PC-9 (cell line): ENCODE measurements at regions not wholly inside any gene's neighbourhood (a gene's known extent, or its start where the extent isn't known, plus 50 kb on each side); places are given as distances from the start of the nearest gene placed in this dataset.

Source experiments
- BruUV-seq: library from RNA; stranded (reverse); fragments of 400-500 nt; replicated peaks from 2 replicates; lab custom pipeline; 2021; lab: Mats Ljungman, UMichigan
- CTCF ChIA-PET: fragments of 300-600 bp; sonication (Branson Sonifier 250); formaldehyde crosslinking; loops from one replicate; lab custom pipeline; 2022; ENCODE audit warnings: antibody characterized with exemption; lab: Charles Lee
- POLR2A ChIA-PET: fragments of 300-600 bp; sonication (Branson Sonifier 250); formaldehyde crosslinking; loops from one replicate; lab custom pipeline; 2022; ENCODE audit warnings: antibody characterized with exemption; ENCODE audit not compliant: unreplicated experiment; lab: Charles Lee
- DNase-seq, 2 experiments: peaks; one replicate each; pipeline versions ENCODE4 v3.0.0 to v3.0.0-alpha.2; 2015 to 2022; ENCODE audit warnings: mixed read lengths in 1 of 2
- H2AFZ ChIP-seq: fragments of 200-600 bp; sonication (generic); 2 replicates; pipeline ENCODE4 v1.8.1; 2017; ENCODE audit warnings: antibody characterized with exemption
- H3F3A ChIP-seq: fragments of 200-600 bp; sonication (generic); 2 replicates; pipeline ENCODE4 v1.8.1; 2017; ENCODE audit warnings: antibody characterized with exemption, mild to moderate bottlenecking, low read depth; ENCODE audit not compliant: insufficient read depth
- H3K27ac ChIP-seq: fragments of 200-600 bp; sonication (generic); 2 replicates; pipeline ENCODE4 v1.6.1; 2016; ENCODE audit warnings: mixed run types
- H3K27me3 ChIP-seq: fragments of 200-600 bp; sonication (generic); 2 replicates; pipeline ENCODE4 v1.6.1; 2016; ENCODE audit warnings: low read depth, mixed run types; ENCODE audit not compliant: insufficient read depth
- H3K36me3 ChIP-seq: fragments of 200-600 bp; sonication (generic); 2 replicates; pipeline ENCODE4 v1.6.1; 2016; ENCODE audit warnings: low read depth, mixed run types
- H3K4me1 ChIP-seq: fragments of 200-600 bp; sonication (generic); replicated peaks from 2 replicates; pipeline ENCODE4 v1.6.1; 2016; ENCODE audit warnings: mixed run types; ENCODE audit not compliant: insufficient read depth
- H3K4me2 ChIP-seq: fragments of 200-600 bp; sonication (generic); 2 replicates; pipeline ENCODE4 v1.6.1; 2017; ENCODE audit warnings: mixed run types
- H3K4me3 ChIP-seq: fragments of 200-600 bp; sonication (generic); 2 replicates; pipeline ENCODE4 v1.6.1; 2016; ENCODE audit warnings: mixed run types
- H3K79me2 ChIP-seq: fragments of 200-600 bp; sonication (generic); 2 replicates; pipeline ENCODE4 v1.6.1; 2017; ENCODE audit warnings: low read depth, mixed run types
- H3K9me2 ChIP-seq: fragments of 200-600 bp; sonication (generic); 2 replicates; pipeline ENCODE4 v1.8.1; 2017; ENCODE audit warnings: mild to moderate bottlenecking; ENCODE audit not compliant: insufficient read depth
- H3K9me3 ChIP-seq: fragments of 200-600 bp; sonication (generic); 2 replicates; pipeline ENCODE4 v1.8.1; 2016; ENCODE audit warnings: low read depth; ENCODE audit not compliant: insufficient read depth
- H4K20me1 ChIP-seq: fragments of 200-600 bp; sonication (generic); 2 replicates; pipeline ENCODE4 v1.8.1; 2017; ENCODE audit not compliant: insufficient read depth
- CTCF ChIP-seq: fragments of 200-600 bp; sonication (generic); conservative IDR thresholded peaks from 2 replicates; pipeline ENCODE4 v1.6.1; 2017; ENCODE audit warnings: mixed run types, antibody characterized with exemption, mild to moderate bottlenecking, moderate library complexity
- EZH2 ChIP-seq: fragments of 200-600 bp; sonication (generic); IDR thresholded peaks from 2 replicates; pipeline ENCODE4 v1.8.0; 2017; ENCODE audit warnings: antibody characterized with exemption, low read depth
- intact Hi-C: fragments of 100-400 bp; cut with micrococcal nuclease; formaldehyde crosslinking; loops from one replicate; pipeline ENCODE4 v1.10.0; 2022; ENCODE audit not compliant: unreplicated experiment

DNA sequence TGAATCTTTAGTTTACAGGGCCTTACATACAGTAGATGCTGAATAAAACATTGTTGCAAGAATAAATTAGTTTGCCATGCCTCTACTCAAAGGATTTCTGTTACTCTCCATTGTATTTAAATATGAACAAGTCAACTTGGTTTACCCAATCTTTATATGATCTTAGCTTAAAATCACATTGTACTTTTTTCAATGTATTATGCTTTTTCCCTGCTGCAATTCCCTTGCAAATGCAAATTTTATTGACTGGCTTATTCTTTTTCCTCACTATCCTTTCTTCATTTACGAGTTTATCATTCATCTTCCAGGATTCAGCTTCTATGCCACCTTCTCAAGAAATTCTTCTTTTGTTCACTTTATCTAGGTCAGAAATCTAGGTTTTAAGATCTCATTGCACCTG is 571.4 kb upstream of the ZNF804A start:
- DNase-seq = no peak
- H4K20me1 ChIP-seq = no peaks in the 10 kb centered on the region; the same call in 1 of the 2 replicates
- H2AFZ ChIP-seq = no peak overlapping the region
- POLR2A ChIA-PET = interaction anchor here (0.6 kb wide), 1 partner anchor 9 kb away, joined by 3 read pairs; no protein-coding TSS in a partner anchor
- H3K9me3 ChIP-seq = no peaks in the 10 kb centered on the region
- no peak overlapping the region for H3K4me2 ChIP-seq
- no peaks in the 10 kb centered on the region for H3K79me2 ChIP-seq
- H3K27me3 ChIP-seq = no peaks in the 10 kb centered on the region
- CTCF ChIA-PET = no interaction called here
- TF ChIP-seq EZH2 = no peak
- TF ChIP-seq CTCF = no peak
- intact Hi-C loops = no loop called here
- H3K4me1 ChIP-seq = no peaks in the 10 kb centered on the region
- H3K36me3 ChIP-seq = no peaks in the 10 kb centered on the region
- BruUV-seq = no TSS peak
- H3K27ac ChIP-seq = no peak overlapping the region
- no peaks in the 10 kb centered on the region for H3F3A ChIP-seq
- H3K4me3 ChIP-seq = no peak overlapping the region
- no peaks in the 10 kb centered on the region for H3K9me2 ChIP-seq

- Histone ChIP-seq H3K9me2 (no peaks in the 10 kb centered on the region), H3K27ac (no peak overlapping the region), H3K9me3 (no peaks in the 10 kb centered on the region), H4K20me1 (no peaks in the 10 kb centered on the region), H3K36me3 (no peaks in the 10 kb centered on the region), H3K79me2 (no peaks in the 10 kb centered on the region), H2AFZ (peak overlapping the region; percentile 23), H3F3A (no peaks in the 10 kb centered on the region), H3K4me3 (no peak overlapping the region), H3K4me1 (no peaks in the 10 kb centered on the region), H3K4me2 (no peak overlapping the region), H3K27me3 (no peaks in the 10 kb centered on the region)
- ChIA-PET POLR2A (no interaction called here), CTCF (no interaction called here)
- intact Hi-C loops = no loop called here
- DNase-seq = no peak
- no peak for TF ChIP-seq CTCF
- no peak for TF ChIP-seq EZH2
- no TSS peak for BruUV-seq
Observed at GRCh38 chr2:184030245-184030644, 568.1 kb upstream of the ZNF804A start.

GRCh38 chr2:184030989-184031388 is 567.3 kb upstream of the ZNF804A start:
- BruUV-seq = no TSS peak
- no peak overlapping the region for H3K4me3 ChIP-seq
- CTCF ChIA-PET = no interaction called here

More at GRCh38 chr2:184030989-184031388, 567.3 kb upstream of the ZNF804A start:
- POLR2A ChIA-PET = interaction anchor here (0.6 kb wide), 1 partner anchor 66 kb away, joined by 7 read pairs; no protein-coding TSS in a partner anchor
- no peaks in the 10 kb centered on the region for H3K79me2 ChIP-seq
- no peaks in the 10 kb centered on the region for H3K4me1 ChIP-seq
- H3K9me2 ChIP-seq = no peaks in the 10 kb centered on the region
- intact Hi-C loops = no loop called here
- DNase-seq = no peak
- H3K27me3 ChIP-seq = no peaks in the 10 kb centered on the region
- TF ChIP-seq CTCF (no peak), EZH2 (no peak)
- H3K36me3 ChIP-seq = no peaks in the 10 kb centered on the region
- no peaks in the 10 kb centered on the region for H3K9me3 ChIP-seq
- no peak overlapping the region for H3K4me2 ChIP-seq
- no peak overlapping the region for H2AFZ ChIP-seq
- H3F3A ChIP-seq = no peaks in the 10 kb centered on the region
- no peak overlapping the region for H3K27ac ChIP-seq
- no peaks in the 10 kb centered on the region for H4K20me1 ChIP-seq
